B cell (primary cell): ENCODE measurements at regions not wholly inside any gene's neighbourhood (a gene's known extent, or its start where the extent isn't known, plus 50 kb on each side); places are given as distances from the start of the nearest gene placed in this dataset.

ENCODE experiments used
- ATAC-seq: fragments of 200-7000 bp; cut with Tn5 transposase; one replicate; pipeline ENCODE4 v1.10.0; 2021; ENCODE audit warnings: low read depth, mild to moderate bottlenecking, moderate number of reproducible peaks, moderate library complexity
- CTCF ChIA-PET: fragments of 350-600 bp; sonication (Branson Sonifier 250); formaldehyde crosslinking; loops from one replicate; lab custom pipeline; 2021; ENCODE audit warnings: antibody characterized with exemption, inconsistent platforms; lab: Charles Lee
- POLR2A ChIA-PET: fragments of 350-600 bp; sonication (Branson Sonifier 250); formaldehyde crosslinking; loops from one replicate; lab custom pipeline; 2021; ENCODE audit warnings: antibody characterized with exemption; lab: Charles Lee
- DNase-seq: peaks from one replicate; pipeline ENCODE4 v3.0.0; 2013
- H2AFZ ChIP-seq: 2 replicates; pipeline ENCODE4 v1.6.1; 2012; ENCODE audit warnings: mild to moderate bottlenecking, low read depth, low read length; ENCODE audit not compliant: insufficient read depth, poor library complexity, severe bottlenecking
- H3K27ac ChIP-seq, 2 donors: 1 replicate in 1 of 2; 2 replicates in 1 of 2; pipeline ENCODE4 v1.5.1; 2012 to 2013; ENCODE audit warnings: low read length in 2 of 2, mild to moderate bottlenecking in 2 of 2, moderate library complexity in 1 of 2
- H3K27me3 ChIP-seq, 4 experiments: fragments of 200-600 bp in 1 of 4; sonication (generic) in 1 of 4; replicated peaks in 1 of 4; 1 replicate in 2 of 4; 2 replicates in 2 of 4; pipeline versions ENCODE4 v1.6.1 to v1.7.0; 2013 to 2016; ENCODE audit warnings: low read length in 3 of 4, mild to moderate bottlenecking in 2 of 4, mixed read lengths in 1 of 4, moderate library complexity in 1 of 4; ENCODE audit not compliant: insufficient read depth in 4 of 4, control insufficient read depth in 3 of 4; ENCODE audit errors: control extremely low read depth in 1 of 4
- H3K36me3 ChIP-seq, 2 experiments: replicated peaks in 1 of 2; 1 replicate in 1 of 2; 2 replicates in 1 of 2; pipeline versions ENCODE4 v1.6.1 to v1.7.1; 2013; ENCODE audit warnings: low read length in 1 of 2; ENCODE audit not compliant: insufficient read depth in 2 of 2, control insufficient read depth in 1 of 2; ENCODE audit errors: control extremely low read depth in 1 of 2, extremely low read depth in 1 of 2
- H3K4me1 ChIP-seq, 2 donors: fragments of 200-600 bp in 1 of 2; sonication (generic) in 1 of 2; 1 replicate in 1 of 2; 2 replicates in 1 of 2; pipeline versions ENCODE4 v1.5.1 to v1.6.1; 2013 to 2017; ENCODE audit warnings: low read length in 2 of 2; ENCODE audit not compliant: control insufficient read depth in 2 of 2, insufficient read depth in 2 of 2
- H3K4me2 ChIP-seq: replicated peaks from 2 replicates; pipeline ENCODE3; 2012; ENCODE audit warnings: mild to moderate bottlenecking, low read depth, low read length; ENCODE audit not compliant: poor library complexity, severe bottlenecking
- H3K4me3 ChIP-seq, 5 experiments: fragments of 200-600 bp in 1 of 5; sonication (generic) in 1 of 5; 1 replicate in 3 of 5; 2 replicates in 2 of 5; pipeline versions ENCODE4 v1.5.1 to v1.7.0; 2011 to 2016; ENCODE audit warnings: low read length in 4 of 5, mild to moderate bottlenecking in 4 of 5, low read depth in 2 of 5, control low read depth in 1 of 5, moderate library complexity in 1 of 5; ENCODE audit not compliant: insufficient read depth in 1 of 5; ENCODE audit errors: control extremely low read depth in 1 of 5, extremely low read depth in 1 of 5
- H3K79me2 ChIP-seq: fragments of 200-600 bp; sonication (generic); one replicate; pipeline ENCODE4 v1.6.0; 2016; ENCODE audit warnings: low read length; ENCODE audit not compliant: control insufficient read depth, insufficient read depth
- H3K9ac ChIP-seq: fragments of 200-600 bp; sonication (generic); 2 replicates; pipeline ENCODE4 v1.6.1; 2017; ENCODE audit warnings: mild to moderate bottlenecking, low read length, moderate library complexity
- H3K9me3 ChIP-seq, 3 donors: one replicate each; pipeline versions ENCODE4 v1.6.1 to v1.7.1; 2013; ENCODE audit warnings: low read length in 2 of 3; ENCODE audit not compliant: control insufficient read depth in 2 of 3, insufficient read depth in 1 of 3; ENCODE audit errors: control extremely low read depth in 1 of 3
- H4K20me1 ChIP-seq: 2 replicates; pipeline ENCODE4 v1.6.0; 2012; ENCODE audit warnings: mild to moderate bottlenecking, low read length; ENCODE audit not compliant: insufficient read depth, control insufficient read depth, poor library complexity, severe bottlenecking
- H3K27ac Mint-ChIP-seq: one replicate; pipeline ENCODE4 v1.8.0; 2021; ENCODE audit warnings: mixed read lengths
- H3K27me3 Mint-ChIP-seq: one replicate; pipeline ENCODE4 v1.8.0; 2021; ENCODE audit warnings: mixed read lengths
- H3K4me1 Mint-ChIP-seq: one replicate; pipeline ENCODE4 v1.8.0; 2021; ENCODE audit warnings: mixed read lengths
- H3K4me3 Mint-ChIP-seq: one replicate; pipeline ENCODE4 v1.8.0; 2021; ENCODE audit warnings: mixed read lengths
- H3K9me3 Mint-ChIP-seq: one replicate; pipeline ENCODE4 v1.8.0; 2022; ENCODE audit warnings: mixed read lengths; ENCODE audit not compliant: insufficient read depth
- EZH2 ChIP-seq: IDR thresholded peaks from 2 replicates; pipeline ENCODE4 v1.6.1; 2012; ENCODE audit warnings: borderline replicate concordance, low read depth, mild to moderate bottlenecking, moderate library complexity, low read length; ENCODE audit not compliant: insufficient read depth, poor library complexity, severe bottlenecking
- WGBS: methylation state at CpG from one replicate; pipeline ENCODE4 v1.1.5; 2013; ENCODE audit warnings: missing lambda C conversion rate; ENCODE audit not compliant: insufficient coverage; 5-methylcytosine and 5-hydroxymethylcytosine counted together
- intact Hi-C: fragments of 100-400 bp; cut with micrococcal nuclease; formaldehyde crosslinking; loops from one replicate; pipeline ENCODE4 v1.10.0; 2022
- TF ChIP-seq, protein P1 (sequence below): fragments of 200-600 bp; IDR thresholded peaks from one replicate; pipeline ENCODE4 v1.8.0; 2022; ENCODE audit warnings: antibody characterized with exemption, mild to moderate bottlenecking

DNA sequence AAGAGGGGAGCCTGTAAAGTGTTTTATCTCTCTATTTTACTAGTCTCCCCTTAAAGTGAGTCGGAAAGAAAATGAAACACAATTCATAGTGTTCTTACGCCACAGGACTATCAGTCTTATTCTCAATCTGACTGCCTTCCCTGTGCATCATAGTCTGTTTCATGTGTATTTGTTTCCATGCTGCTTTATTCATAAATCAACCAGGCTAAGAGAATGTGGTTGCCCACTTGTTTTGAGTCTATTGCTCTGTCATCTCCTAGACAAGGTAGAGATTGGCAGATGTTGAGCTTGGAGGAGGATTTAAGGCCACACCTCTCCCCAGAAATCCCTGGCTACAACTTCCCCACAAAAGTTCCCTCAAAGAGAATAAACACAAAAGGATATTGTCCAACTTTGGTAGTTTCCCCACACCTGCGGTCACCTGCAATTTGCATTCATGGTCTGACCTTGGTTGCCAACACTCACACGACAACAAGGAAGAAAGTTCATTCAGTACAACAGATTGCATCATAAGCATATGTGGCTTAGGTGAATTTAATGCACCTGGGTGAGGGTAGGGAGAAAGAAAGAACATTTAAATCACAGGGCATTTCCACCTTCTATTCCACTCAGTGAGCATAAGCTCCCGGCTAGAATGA, 167.1 kb upstream of the FBXL4 start:
- no peak overlapping the region for H3K4me3 Mint-ChIP-seq
- Histone ChIP-seq H3K79me2 (no peaks in the 10 kb centered on the region), H3K4me2 (no peak overlapping the region), H3K9ac (no peak overlapping the region), H2AFZ (no peak overlapping the region), H3K36me3 (no peaks in the 10 kb centered on the region), H3K27ac (no peak overlapping the region), H4K20me1 (no peaks in the 10 kb centered on the region), H3K27me3 (peaks cover 0 to 3% (median 0%) of the 10 kb centered on the region in 4 experiments), H3K4me1 (no peaks in the 10 kb centered on the region), H3K4me3 (no peak overlapping the region), H3K9me3 (no peaks in the 10 kb centered on the region)
- ATAC-seq = no peak
- no peaks in the 10 kb centered on the region for H3K4me1 Mint-ChIP-seq
- no peak for DNase-seq
- intact Hi-C loops = loop anchor here (10.0 kb wide), 1 partner anchor 1720 kb away; no protein-coding TSS in a partner anchor
- H3K9me3 Mint-ChIP-seq = no peaks in the 10 kb centered on the region
- TF ChIP-seq EZH2 = no peak
- TF ChIP-seq, protein P1, sequence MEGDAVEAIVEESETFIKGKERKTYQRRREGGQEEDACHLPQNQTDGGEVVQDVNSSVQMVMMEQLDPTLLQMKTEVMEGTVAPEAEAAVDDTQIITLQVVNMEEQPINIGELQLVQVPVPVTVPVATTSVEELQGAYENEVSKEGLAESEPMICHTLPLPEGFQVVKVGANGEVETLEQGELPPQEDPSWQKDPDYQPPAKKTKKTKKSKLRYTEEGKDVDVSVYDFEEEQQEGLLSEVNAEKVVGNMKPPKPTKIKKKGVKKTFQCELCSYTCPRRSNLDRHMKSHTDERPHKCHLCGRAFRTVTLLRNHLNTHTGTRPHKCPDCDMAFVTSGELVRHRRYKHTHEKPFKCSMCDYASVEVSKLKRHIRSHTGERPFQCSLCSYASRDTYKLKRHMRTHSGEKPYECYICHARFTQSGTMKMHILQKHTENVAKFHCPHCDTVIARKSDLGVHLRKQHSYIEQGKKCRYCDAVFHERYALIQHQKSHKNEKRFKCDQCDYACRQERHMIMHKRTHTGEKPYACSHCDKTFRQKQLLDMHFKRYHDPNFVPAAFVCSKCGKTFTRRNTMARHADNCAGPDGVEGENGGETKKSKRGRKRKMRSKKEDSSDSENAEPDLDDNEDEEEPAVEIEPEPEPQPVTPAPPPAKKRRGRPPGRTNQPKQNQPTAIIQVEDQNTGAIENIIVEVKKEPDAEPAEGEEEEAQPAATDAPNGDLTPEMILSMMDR = no peak
- ChIA-PET POLR2A (no interaction called here), CTCF (no interaction called here)
- H3K27me3 Mint-ChIP-seq = peaks cover 32% of the 10 kb centered on the region
- no CpG with 5 or more reads among the region's 5 CpGs for WGBS
- no peak overlapping the region for H3K27ac Mint-ChIP-seq

DNA sequence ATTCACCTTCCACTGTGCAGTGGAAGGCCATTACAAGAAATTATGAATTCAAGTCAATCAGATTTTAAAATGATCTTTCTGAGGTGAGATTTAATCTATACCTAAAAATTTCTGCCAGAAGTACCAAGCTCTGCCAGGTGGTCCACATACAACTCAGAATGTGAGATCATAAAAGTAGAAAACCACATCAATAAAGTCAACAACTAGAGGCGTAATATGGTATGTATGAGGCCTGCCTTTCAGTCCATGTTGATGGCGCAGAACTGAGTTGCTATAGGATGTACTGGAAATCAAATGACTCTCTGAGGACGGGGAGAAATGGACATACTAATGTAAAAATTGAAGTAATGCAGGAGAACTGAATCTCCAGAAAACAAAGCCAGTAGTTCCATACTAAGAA, 163.8 kb upstream of the FBXL4 start:
- DNase-seq (no peak), ATAC-seq (no peak)
- Histone ChIP-seq H3K79me2 (no peaks in the 10 kb centered on the region), H3K27me3 (peaks cover 0 to 3% (median 0%) of the 10 kb centered on the region in 4 experiments), H2AFZ (no peak overlapping the region), H3K4me3 (no peak overlapping the region), H3K27ac (no peak overlapping the region), H3K9ac (no peak overlapping the region), H3K36me3 (no peaks in the 10 kb centered on the region), H3K4me2 (no peak overlapping the region), H4K20me1 (no peaks in the 10 kb centered on the region), H3K9me3 (no peaks in the 10 kb centered on the region), H3K4me1 (no peaks in the 10 kb centered on the region)
- no CpG with 5 or more reads among the region's 3 CpGs for WGBS
- H3K4me1 Mint-ChIP-seq = no peaks in the 10 kb centered on the region
- H3K27me3 Mint-ChIP-seq = peaks cover 28% of the 10 kb centered on the region
- intact Hi-C loops = loop anchor here (10.0 kb wide), 1 partner anchor 1717 kb away; no protein-coding TSS in a partner anchor
- CTCF ChIA-PET = interaction anchor here (0.9 kb wide), 1 partner anchor 8 kb away, joined by 3 read pairs; no protein-coding TSS in a partner anchor
- no peak overlapping the region for H3K27ac Mint-ChIP-seq
- no peak overlapping the region for H3K4me3 Mint-ChIP-seq
- no peaks in the 10 kb centered on the region for H3K9me3 Mint-ChIP-seq
- POLR2A ChIA-PET = no interaction called here
- no peak for TF ChIP-seq EZH2
- TF ChIP-seq, protein P1 = no peak
